CD4-positive, alpha-beta T cell (primary cell): ENCODE measurements at regions not wholly inside any gene's neighbourhood (a gene's known extent, or its start where the extent isn't known, plus 50 kb on each side); places are given as distances from the start of the nearest gene placed in this dataset.

ENCODE experiments used
- ATAC-seq: fragments of 200-7000 bp; cut with Tn5 transposase; one replicate; pipeline ENCODE4 v1.10.0; 2022; ENCODE audit warnings: mild to moderate bottlenecking; ENCODE audit not compliant: poor library complexity
- CTCF ChIA-PET: fragments of 350-600 bp; sonication (Branson Sonifier 250); formaldehyde crosslinking; loops from one replicate; lab custom pipeline; 2021; ENCODE audit warnings: antibody characterized with exemption, inconsistent platforms; lab: Charles Lee
- POLR2A ChIA-PET: fragments of 350-600 bp; sonication (Branson Sonifier 250); formaldehyde crosslinking; loops from one replicate; lab custom pipeline; 2021; ENCODE audit warnings: antibody characterized with exemption, inconsistent platforms; lab: Charles Lee
- DNase-seq, 14 experiments: peaks; one replicate each; pipeline ENCODE4 v3.0.0-alpha.2; 2013 to 2020; ENCODE audit warnings: mixed read lengths in 2 of 14
- H3K27ac ChIP-seq, 2 donors: one replicate each; pipeline versions ENCODE4 v1.5.1 to v1.7.0; 2013; ENCODE audit warnings: low read length in 2 of 2, low read depth in 1 of 2, mild to moderate bottlenecking in 1 of 2
- H3K27me3 ChIP-seq, 2 experiments: 1 replicate in 1 of 2; 2 replicates in 1 of 2; pipeline versions ENCODE4 v1.6.1 to v1.7.0; 2013; ENCODE audit warnings: low read length in 2 of 2, control low read depth in 1 of 2, mild to moderate bottlenecking in 1 of 2, moderate library complexity in 1 of 2; ENCODE audit not compliant: insufficient read depth in 2 of 2, control insufficient read depth in 1 of 2
- H3K36me3 ChIP-seq: one replicate; pipeline ENCODE4 v1.6.1; 2013; ENCODE audit warnings: low read length, control low read depth; ENCODE audit not compliant: insufficient read depth
- H3K4me1 ChIP-seq: one replicate; pipeline ENCODE4 v1.6.1; 2013; ENCODE audit warnings: low read length, control low read depth; ENCODE audit not compliant: insufficient read depth
- H3K4me3 ChIP-seq: one replicate; pipeline ENCODE4 v1.5.1; 2013; ENCODE audit warnings: mild to moderate bottlenecking, low read length, moderate library complexity
- H3K9me3 ChIP-seq, 2 experiments: 1 replicate in 1 of 2; 2 replicates in 1 of 2; pipeline versions ENCODE4 v1.6.1 to v1.7.0; 2013; ENCODE audit warnings: low read length in 2 of 2, mild to moderate bottlenecking in 2 of 2, control low read depth in 1 of 2, moderate library complexity in 1 of 2; ENCODE audit not compliant: control insufficient read depth in 1 of 2, insufficient read depth in 1 of 2
- H3K27ac Mint-ChIP-seq: one replicate; pipeline ENCODE4 v1.8.0; 2020; ENCODE audit warnings: mixed read lengths
- H3K27me3 Mint-ChIP-seq: one replicate; pipeline ENCODE4 v1.8.0; 2021; ENCODE audit warnings: mixed read lengths
- H3K36me3 Mint-ChIP-seq: one replicate; pipeline ENCODE4 v1.8.0; 2021; ENCODE audit warnings: low read depth, mixed read lengths
- H3K4me1 Mint-ChIP-seq: one replicate; pipeline ENCODE4 v1.8.0; 2021; ENCODE audit warnings: low read depth, mixed read lengths
- H3K4me3 Mint-ChIP-seq: one replicate; pipeline ENCODE4 v1.8.0; 2020; ENCODE audit warnings: mild to moderate bottlenecking, mixed read lengths
- H3K9me3 Mint-ChIP-seq: one replicate; pipeline ENCODE4 v1.8.0; 2020; ENCODE audit warnings: mixed read lengths
- CTCF ChIP-seq: fragments of 200-600 bp; IDR thresholded peaks from one replicate; pipeline ENCODE4 v1.8.0; 2022; ENCODE audit warnings: antibody characterized with exemption, mild to moderate bottlenecking
- intact Hi-C, 2 experiments: fragments of 100-400 bp; cut with DNase I in 1 of 2; cut with micrococcal nuclease in 1 of 2; formaldehyde crosslinking; loops; one replicate each; pipeline versions ENCODE4 v1.15.1 to v1.9.0; 2023 to 2025; cut with DNase I, micrococcal nuclease

- Histone ChIP-seq H3K27ac (peak overlapping the region in 1 of 2 donors; percentile 33), H3K4me1 (no peaks in the 10 kb centered on the region), H3K36me3 (no peaks in the 10 kb centered on the region), H3K9me3 (no peaks in the 10 kb centered on the region), H3K27me3 (no peaks in the 10 kb centered on the region), H3K4me3 (no peak overlapping the region)
- H3K4me1 Mint-ChIP-seq: peaks cover 21% of the 10 kb centered on the region
- POLR2A ChIA-PET: no interaction called here
- peak overlapping the region; percentile 63 for H3K4me3 Mint-ChIP-seq
- H3K27me3 Mint-ChIP-seq: no peaks in the 10 kb centered on the region
- CTCF ChIA-PET: no interaction called here
- DNase-seq (peak in 1 of 14 experiments; percentile 54), ATAC-seq (no peak)
- H3K27ac Mint-ChIP-seq: peak overlapping the region; percentile 40
- intact Hi-C loops: loop anchor here in 1 of 2 experiments (10.0 kb wide), 1 partner anchor 247 kb away; no protein-coding TSS in a partner anchor
- TF ChIP-seq CTCF: no peak
- no peaks in the 10 kb centered on the region for H3K36me3 Mint-ChIP-seq
- H3K9me3 Mint-ChIP-seq: peaks cover 2% of the 10 kb centered on the region
Measured at GRCh38 chr7:96471606-96472005, 149.7 kb upstream of the SLC25A13 start.

DNA sequence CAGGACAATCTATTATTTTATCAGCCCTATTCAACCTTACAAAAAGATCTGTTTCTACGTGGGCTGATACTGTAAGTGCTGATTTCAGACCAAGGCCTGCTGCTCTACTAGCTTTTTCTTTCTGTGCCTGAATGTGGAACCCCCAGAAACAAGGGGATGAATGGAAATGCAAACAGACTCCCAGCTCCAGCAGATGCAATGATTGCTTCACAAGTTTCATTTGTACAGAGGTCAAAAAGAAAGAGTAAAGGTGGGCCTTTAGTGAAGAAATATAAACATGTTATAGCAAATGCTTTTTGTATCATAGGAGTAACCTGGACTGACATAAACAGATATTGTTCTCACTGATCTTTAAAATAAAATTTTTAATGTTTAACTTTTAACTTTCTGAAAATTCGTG lies 130.2 kb upstream of the SLC25A13 start:
- intact Hi-C loops: no loop called here
- no peak overlapping the region for H3K27ac Mint-ChIP-seq

DNA sequence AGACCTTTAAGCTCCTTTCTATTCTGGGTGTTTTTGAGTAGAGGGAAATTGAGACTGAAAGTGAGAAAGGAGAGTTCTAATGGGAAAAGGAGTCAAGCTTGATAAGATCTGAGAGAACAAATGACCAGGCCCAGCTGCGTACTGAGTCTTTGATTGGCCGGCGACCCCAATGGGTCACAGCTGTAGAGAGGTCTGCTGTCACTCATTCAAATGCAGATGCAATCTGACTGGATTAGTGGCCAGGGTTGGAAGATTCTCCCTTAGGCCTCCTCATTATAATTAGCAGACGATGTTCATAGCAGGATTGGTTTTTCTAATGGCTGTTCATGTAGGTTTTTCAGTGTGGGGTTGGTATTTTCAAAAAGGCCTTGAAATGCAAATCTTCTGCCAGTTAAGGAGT lies 127.2 kb upstream of the SLC25A13 start:
- H3K27ac ChIP-seq: no peak overlapping the region
- Mint-ChIP-seq H3K27me3 (peaks cover 3% of the 10 kb centered on the region), H3K9me3 (no peaks in the 10 kb centered on the region), H3K36me3 (no peaks in the 10 kb centered on the region), H3K4me3 (no peak overlapping the region), H3K27ac (no peak overlapping the region), H3K4me1 (no peaks in the 10 kb centered on the region)
- intact Hi-C loops: no loop called here
- no peaks in the 10 kb centered on the region for H3K9me3 ChIP-seq
- ChIA-PET CTCF (no interaction called here), POLR2A (no interaction called here)
- no peak for TF ChIP-seq CTCF
- H3K4me1 ChIP-seq: no peaks in the 10 kb centered on the region
- ATAC-seq: no peak
- H3K36me3 ChIP-seq: no peaks in the 10 kb centered on the region
- no peaks in the 10 kb centered on the region for H3K27me3 ChIP-seq
- no peak for DNase-seq
- H3K4me3 ChIP-seq: no peak overlapping the region

More for the DNA sequence above, 130.2 kb upstream of the SLC25A13 start:
- H3K4me1 ChIP-seq: no peaks in the 10 kb centered on the region
- H3K4me3 ChIP-seq: no peak overlapping the region
- H3K9me3 ChIP-seq: no peaks in the 10 kb centered on the region
- H3K27me3 Mint-ChIP-seq: peaks cover 6% of the 10 kb centered on the region
- no peak overlapping the region for H3K4me3 Mint-ChIP-seq
- no peaks in the 10 kb centered on the region for H3K9me3 Mint-ChIP-seq
- ATAC-seq: no peak
- no peaks in the 10 kb centered on the region for H3K27me3 ChIP-seq
- H3K27ac ChIP-seq: no peak overlapping the region
- DNase-seq: no peak
- no peaks in the 10 kb centered on the region for H3K4me1 Mint-ChIP-seq
- no peaks in the 10 kb centered on the region for H3K36me3 Mint-ChIP-seq
- TF ChIP-seq CTCF: no peak
- CTCF ChIA-PET: no interaction called here
- H3K36me3 ChIP-seq: no peaks in the 10 kb centered on the region
- POLR2A ChIA-PET: no interaction called here
